Activated CD4-positive, alpha-beta T cell treated with anti-CD3 and anti-CD28 coated beads for 36 hours (primary cell): ENCODE measurements at regions not wholly inside any gene's neighbourhood (a gene's known extent, or its start where the extent isn't known, plus 50 kb on each side); places are given as distances from the start of the nearest gene placed in this dataset.

Source experiments
- ATAC-seq: fragments of 200-7000 bp; cut with Tn5 transposase; one replicate; pipeline ENCODE4 v1.10.0; 2021; ENCODE audit warnings: mild to moderate bottlenecking, moderate library complexity
- CTCF ChIA-PET: fragments of 350-600 bp; sonication (Branson Sonifier 250); formaldehyde crosslinking; loops from one replicate; lab custom pipeline; 2021; ENCODE audit warnings: antibody characterized with exemption; lab: Charles Lee
- POLR2A ChIA-PET: fragments of 350-600 bp; sonication (Branson Sonifier 250); formaldehyde crosslinking; loops from one replicate; lab custom pipeline; 2021; ENCODE audit warnings: antibody characterized with exemption, inconsistent platforms; lab: Charles Lee
- DNase-seq: peaks from one replicate; pipeline ENCODE4 v3.0.0-alpha.2; 2020
- H3K27ac Mint-ChIP-seq: one replicate; pipeline ENCODE4 v1.8.0; 2021; ENCODE audit warnings: mixed read lengths
- H3K27me3 Mint-ChIP-seq: one replicate; pipeline ENCODE4 v1.8.0; 2021; ENCODE audit warnings: mixed read lengths
- H3K36me3 Mint-ChIP-seq: one replicate; pipeline ENCODE4 v1.8.0; 2021; ENCODE audit warnings: low read depth, mixed read lengths
- H3K4me1 Mint-ChIP-seq: one replicate; pipeline ENCODE4 v1.8.0; 2021; ENCODE audit warnings: mixed read lengths
- H3K4me3 Mint-ChIP-seq: one replicate; pipeline ENCODE4 v1.8.0; 2021; ENCODE audit warnings: mild to moderate bottlenecking, moderate library complexity, mixed read lengths
- H3K9me3 Mint-ChIP-seq: one replicate; pipeline ENCODE4 v1.8.0; 2021; ENCODE audit warnings: low read depth, mixed read lengths
- intact Hi-C, 2 experiments: fragments of 100-400 bp; cut with DNase I in 1 of 2; cut with micrococcal nuclease in 1 of 2; formaldehyde crosslinking; loops; one replicate each; pipeline versions ENCODE4 v1.14.2 to v1.15.1; 2022 to 2024; cut with DNase I, micrococcal nuclease

GRCh38 chr20:19944772-19945459, 72.2 kb upstream of the NAA20 start:
- ChIA-PET CTCF (no interaction called here), POLR2A (interaction anchor here (0.5 to 0.6 kb wide), 2 partner anchors 10 to 210 kb away, joined by 4 read pairs; no protein-coding TSS in a partner anchor)
- peak; percentile 60 for DNase-seq
- H3K27ac Mint-ChIP-seq = no peak overlapping the region
- peaks cover 20% of the 10 kb centered on the region for H3K4me1 Mint-ChIP-seq
- H3K4me3 Mint-ChIP-seq = no peak overlapping the region
- H3K36me3 Mint-ChIP-seq = no peaks in the 10 kb centered on the region
- H3K9me3 Mint-ChIP-seq = no peaks in the 10 kb centered on the region
- peaks cover 10% of the 10 kb centered on the region for H3K27me3 Mint-ChIP-seq
- intact Hi-C loops = loop anchor here in 1 of 2 experiments (1.0 kb wide), 3 partner anchors 8 to 546 kb away; no protein-coding TSS in a partner anchor
- peak; percentile 86 for ATAC-seq

GRCh38 chr20:19945732-19946670, 71.2 kb upstream of the NAA20 start:
- no peaks in the 10 kb centered on the region for H3K9me3 Mint-ChIP-seq
- H3K4me1 Mint-ChIP-seq = peaks cover 20% of the 10 kb centered on the region
- H3K36me3 Mint-ChIP-seq = no peaks in the 10 kb centered on the region
- intact Hi-C loops = loop anchor here in 1 of 2 experiments (1.0 kb wide), 3 partner anchors 9 to 545 kb away; no protein-coding TSS in a partner anchor
- no peak overlapping the region for H3K27ac Mint-ChIP-seq
- ChIA-PET POLR2A (no interaction called here), CTCF (interaction anchor here (0.7 kb wide), 1 partner anchor 67 kb away, joined by 3 read pairs; no protein-coding TSS in a partner anchor)
- ATAC-seq (no peak), DNase-seq (no peak)
- peaks cover 5% of the 10 kb centered on the region for H3K27me3 Mint-ChIP-seq
- H3K4me3 Mint-ChIP-seq = no peak overlapping the region

DNA sequence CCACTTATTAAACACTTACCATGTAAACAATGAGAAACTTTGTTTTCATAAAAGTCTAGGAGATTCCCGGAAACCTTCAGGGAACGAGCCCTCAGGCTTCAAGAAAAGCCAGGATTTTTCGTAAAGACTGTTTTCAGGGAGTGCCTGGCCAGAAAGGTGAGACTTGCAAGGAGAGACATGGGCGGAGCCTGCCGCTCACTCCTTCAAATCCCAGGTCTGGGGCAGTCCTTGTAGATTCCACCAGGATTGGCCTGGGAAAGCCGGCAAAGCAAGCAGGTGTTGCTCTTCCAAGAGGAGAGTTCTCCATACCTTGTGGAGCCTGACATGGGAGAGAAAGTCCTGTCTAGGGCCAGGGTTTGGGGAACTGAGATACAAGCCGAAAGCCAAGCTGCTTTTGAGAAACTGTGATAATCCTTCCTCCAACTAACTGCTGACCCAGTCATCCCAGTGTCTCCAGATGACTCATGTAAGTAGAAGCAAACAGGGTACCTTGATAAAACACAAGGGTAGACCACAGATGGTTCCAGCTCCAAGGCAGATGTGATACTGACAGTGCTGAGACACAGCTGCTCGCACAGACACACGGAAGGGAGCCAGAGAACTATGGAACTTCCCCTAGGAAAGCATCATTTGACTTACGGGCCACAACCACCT, 69.4 kb upstream of the NAA20 start:
- ATAC-seq (peak; percentile 60), DNase-seq (peak; percentile 32)
- Mint-ChIP-seq H3K27ac (no peak overlapping the region), H3K27me3 (peaks cover 5% of the 10 kb centered on the region), H3K36me3 (no peaks in the 10 kb centered on the region), H3K4me1 (peaks cover 25% of the 10 kb centered on the region), H3K4me3 (no peak overlapping the region), H3K9me3 (no peaks in the 10 kb centered on the region)
- CTCF ChIA-PET = interaction anchor here (0.8 kb wide), 1 partner anchor 40 kb away, joined by 3 read pairs; no protein-coding TSS in a partner anchor
- POLR2A ChIA-PET = no interaction called here
- intact Hi-C loops = no loop called here

DNA sequence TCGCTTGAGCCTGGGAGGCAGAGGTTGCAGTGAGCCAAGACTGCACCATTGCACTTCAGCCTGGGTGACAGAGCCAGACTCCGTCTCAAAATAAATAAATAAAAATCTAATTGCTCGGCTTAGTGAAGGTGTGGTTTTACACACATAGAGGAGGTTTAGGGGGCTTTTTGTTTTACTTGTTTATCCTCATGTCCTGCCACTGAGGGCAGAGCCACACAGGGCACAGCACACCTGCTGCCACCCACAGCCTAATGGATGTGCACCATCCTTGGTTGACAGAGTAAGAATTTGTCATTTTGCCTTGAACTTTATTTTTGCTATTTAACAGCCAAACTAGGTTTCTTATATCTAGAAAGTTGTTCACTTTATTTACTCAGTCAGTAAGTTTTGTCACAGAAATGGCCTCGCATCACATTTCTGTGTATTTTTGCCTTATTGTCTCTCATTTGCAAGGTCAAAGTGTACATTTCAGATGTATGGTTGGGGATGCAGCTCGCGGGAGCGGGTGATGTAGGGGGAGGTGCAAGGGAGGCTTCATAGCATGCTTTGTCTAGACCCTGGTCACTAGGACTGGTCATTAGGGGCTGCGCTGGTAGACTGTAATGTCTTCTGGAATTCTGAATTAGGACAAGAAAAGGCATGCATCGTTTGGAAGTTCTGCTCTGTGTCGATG, 67.8 kb upstream of the NAA20 start:
- ChIA-PET POLR2A (no interaction called here), CTCF (no interaction called here)
- H3K36me3 Mint-ChIP-seq = no peaks in the 10 kb centered on the region
- ATAC-seq (no peak), DNase-seq (no peak)
- peaks cover 23% of the 10 kb centered on the region for H3K4me1 Mint-ChIP-seq
- intact Hi-C loops = no loop called here
- no peak overlapping the region for H3K4me3 Mint-ChIP-seq
- H3K27me3 Mint-ChIP-seq = peaks cover 2% of the 10 kb centered on the region
- no peaks in the 10 kb centered on the region for H3K9me3 Mint-ChIP-seq
- H3K27ac Mint-ChIP-seq = no peak overlapping the region

GRCh38 chr20:19950042-19950441, 67.1 kb upstream of the NAA20 start:
- intact Hi-C loops = no loop called here

GRCh38 chr20:19952392-19952791, 64.8 kb upstream of the NAA20 start:
- ATAC-seq = peak; percentile 62
- POLR2A ChIA-PET = no interaction called here

More at GRCh38 chr20:19950042-19950441, 67.1 kb upstream of the NAA20 start:
- H3K27ac Mint-ChIP-seq = no peak overlapping the region
- POLR2A ChIA-PET = no interaction called here
- peaks cover 16% of the 10 kb centered on the region for H3K4me1 Mint-ChIP-seq
- peaks cover 2% of the 10 kb centered on the region for H3K27me3 Mint-ChIP-seq
- DNase-seq = no peak
- CTCF ChIA-PET = interaction anchor here (0.6 kb wide), 1 partner anchor 422 kb away, joined by 3 read pairs; no protein-coding TSS in a partner anchor
- ATAC-seq = no peak
- no peaks in the 10 kb centered on the region for H3K36me3 Mint-ChIP-seq
- H3K4me3 Mint-ChIP-seq = no peak overlapping the region
- H3K9me3 Mint-ChIP-seq = no peaks in the 10 kb centered on the region

GRCh38 chr20:19953606-19954005, 63.6 kb upstream of the NAA20 start:
- Mint-ChIP-seq H3K4me3 (no peak overlapping the region), H3K4me1 (peaks cover 6% of the 10 kb centered on the region), H3K9me3 (no peaks in the 10 kb centered on the region), H3K36me3 (no peaks in the 10 kb centered on the region), H3K27ac (no peak overlapping the region), H3K27me3 (peaks cover 2% of the 10 kb centered on the region)
- CTCF ChIA-PET = no interaction called here
- POLR2A ChIA-PET = no interaction called here
- intact Hi-C loops = no loop called here
- ATAC-seq (no peak), DNase-seq (no peak)

More at GRCh38 chr20:19952392-19952791, 64.8 kb upstream of the NAA20 start:
- H3K4me3 Mint-ChIP-seq = no peak overlapping the region
- intact Hi-C loops = no loop called here
- no peaks in the 10 kb centered on the region for H3K9me3 Mint-ChIP-seq
- DNase-seq = peak; percentile 12
- H3K36me3 Mint-ChIP-seq = no peaks in the 10 kb centered on the region
- H3K4me1 Mint-ChIP-seq = peaks cover 8% of the 10 kb centered on the region
- H3K27me3 Mint-ChIP-seq = peaks cover 2% of the 10 kb centered on the region
- CTCF ChIA-PET = interaction anchor here (1.6 kb wide), 1 partner anchor 42 kb away, joined by 4 read pairs; no protein-coding TSS in a partner anchor
- no peak overlapping the region for H3K27ac Mint-ChIP-seq

GRCh38 chr20:19956976-19957375, 60.2 kb upstream of the NAA20 start:
- intact Hi-C loops = no loop called here

DNA sequence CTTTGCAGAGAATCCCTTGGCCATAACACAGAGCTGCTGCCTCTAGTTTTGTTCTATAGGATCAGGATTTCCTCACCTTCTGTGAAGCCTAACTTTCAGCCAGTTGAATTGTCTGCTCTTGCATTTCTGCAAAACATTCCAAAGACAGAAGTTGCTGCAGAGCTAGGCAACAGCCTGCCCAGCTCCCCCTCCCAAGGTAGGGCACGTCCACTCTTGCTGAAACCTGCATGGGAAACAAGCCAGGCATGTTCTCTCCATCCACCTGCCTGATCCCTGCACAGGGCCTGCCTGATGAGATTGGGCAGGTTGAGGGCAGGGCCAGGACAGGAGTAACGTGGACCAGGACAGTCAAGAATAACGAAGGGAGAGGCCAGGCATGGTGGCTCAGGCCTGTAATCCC, 58.9 kb upstream of the NAA20 start:
- Mint-ChIP-seq H3K4me1 (no peaks in the 10 kb centered on the region), H3K27ac (no peak overlapping the region), H3K27me3 (no peaks in the 10 kb centered on the region), H3K4me3 (no peak overlapping the region), H3K36me3 (no peaks in the 10 kb centered on the region), H3K9me3 (no peaks in the 10 kb centered on the region)
- ChIA-PET CTCF (no interaction called here), POLR2A (no interaction called here)
- no peak for DNase-seq
- no peak for ATAC-seq
- intact Hi-C loops = no loop called here

More at GRCh38 chr20:19956976-19957375, 60.2 kb upstream of the NAA20 start:
- Mint-ChIP-seq H3K27me3 (no peaks in the 10 kb centered on the region), H3K36me3 (no peaks in the 10 kb centered on the region), H3K4me3 (no peak overlapping the region), H3K27ac (no peak overlapping the region), H3K9me3 (no peaks in the 10 kb centered on the region), H3K4me1 (peaks cover 6% of the 10 kb centered on the region)
- ATAC-seq = no peak
- no peak for DNase-seq
- CTCF ChIA-PET = no interaction called here
- POLR2A ChIA-PET = no interaction called here

DNA sequence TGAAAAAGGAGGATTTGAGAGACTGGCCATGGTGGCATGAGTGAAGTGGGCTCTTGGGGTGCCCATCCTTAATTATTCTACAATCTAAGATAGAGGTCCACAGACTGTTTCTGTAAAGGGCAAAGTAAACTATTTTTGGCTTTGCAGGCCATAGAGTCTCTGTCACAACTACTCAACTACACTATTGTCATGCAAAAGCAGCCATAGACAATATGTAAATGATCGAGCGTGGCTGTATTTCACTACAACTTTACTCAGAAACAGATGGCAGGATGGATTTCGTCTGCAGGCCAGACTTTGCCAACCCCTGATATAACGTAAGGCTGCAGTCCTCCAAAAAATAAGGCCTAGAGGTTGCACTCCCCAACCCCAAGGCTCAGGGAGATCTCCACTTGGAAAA, 58.2 kb upstream of the NAA20 start:
- Mint-ChIP-seq H3K9me3 (no peaks in the 10 kb centered on the region), H3K4me1 (no peaks in the 10 kb centered on the region), H3K4me3 (no peak overlapping the region), H3K27ac (no peak overlapping the region), H3K27me3 (no peaks in the 10 kb centered on the region), H3K36me3 (no peaks in the 10 kb centered on the region)
- intact Hi-C loops = no loop called here
- ATAC-seq = no peak
- ChIA-PET POLR2A (no interaction called here), CTCF (no interaction called here)
- DNase-seq = no peak

DNA sequence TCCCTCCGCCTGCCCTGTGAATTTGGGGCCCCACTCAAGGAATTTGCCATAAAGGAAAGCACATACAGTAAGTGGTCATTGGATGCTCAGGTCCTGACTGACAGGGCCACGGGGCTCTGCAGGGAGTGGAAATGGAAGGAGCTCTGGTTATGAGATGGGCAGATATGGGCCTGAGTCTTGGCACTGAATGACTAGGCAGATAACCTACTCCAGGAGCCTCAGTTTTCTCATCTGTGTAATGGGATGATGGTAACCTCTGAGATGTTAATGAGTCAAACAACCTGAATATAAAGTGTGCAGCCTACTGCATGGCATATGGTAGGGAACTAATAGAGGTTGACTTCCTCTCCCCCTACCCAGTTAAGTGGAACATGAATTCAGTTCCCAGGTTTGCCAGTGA, 56.4 kb upstream of the NAA20 start:
- no peak for DNase-seq
- H3K9me3 Mint-ChIP-seq = no peaks in the 10 kb centered on the region
- no peaks in the 10 kb centered on the region for H3K36me3 Mint-ChIP-seq
- no peak overlapping the region for H3K4me3 Mint-ChIP-seq
- ATAC-seq = no peak
- ChIA-PET CTCF (no interaction called here), POLR2A (no interaction called here)
- intact Hi-C loops = no loop called here
- no peaks in the 10 kb centered on the region for H3K4me1 Mint-ChIP-seq
- H3K27ac Mint-ChIP-seq = no peak overlapping the region
- no peaks in the 10 kb centered on the region for H3K27me3 Mint-ChIP-seq
